Endothelial cell of umbilical vein (primary cell): ENCODE measurements at regions not wholly inside any gene's neighbourhood (a gene's known extent, or its start where the extent isn't known, plus 50 kb on each side); places are given as distances from the start of the nearest gene placed in this dataset.

Experiments used
- BruUV-seq: library from RNA; stranded (reverse); fragments of 400-500 nt; replicated peaks from 2 replicates; lab custom pipeline; 2021; lab: Mats Ljungman, UMichigan
- CTCF ChIA-PET: fragments of 300-600, 350-600 bp; sonication (Branson Sonifier 250); formaldehyde crosslinking; loops from one replicate; lab custom pipeline; 2021; ENCODE audit warnings: antibody characterized with exemption, inconsistent platforms; lab: Charles Lee
- POLR2A ChIA-PET: fragments of 300-600, 350-600 bp; sonication (Branson Sonifier 250); formaldehyde crosslinking; loops from one replicate; lab custom pipeline; 2021; ENCODE audit warnings: antibody characterized with exemption, inconsistent platforms; lab: Charles Lee
- DNase-seq: peaks from one replicate; pipeline ENCODE4 v3.0.0-alpha.2; 2011; ENCODE audit warnings: low read depth, low spot score
- FAIRE-seq: peaks from 2 replicates; lab custom pipeline; 2011; peaks lifted over from hg19 to GRCh38; lab: Jason Lieb, UNC
- H2AFZ ChIP-seq: 2 replicates; pipeline ENCODE4 v1.6.0; 2012; ENCODE audit warnings: low read depth, low read length, control low read depth, inconsistent platforms
- H3K27ac ChIP-seq: 2 replicates; pipeline ENCODE4 v1.5.1; 2011; ENCODE audit warnings: low read depth, mild to moderate bottlenecking, control low read depth, low read length, moderate library complexity; ENCODE audit not compliant: insufficient read depth
- H3K27me3 ChIP-seq, 2 experiments: 2 replicates each; pipeline versions ENCODE4 v1.6.0 to v1.6.1; 2011; ENCODE audit warnings: low read length in 2 of 2, mixed read lengths in 1 of 2; ENCODE audit not compliant: control insufficient read depth in 2 of 2, insufficient read depth in 2 of 2
- H3K36me3 ChIP-seq, 2 experiments: 2 replicates in 1 of 2; 3 replicates in 1 of 2; pipeline ENCODE4 v1.5.1; 2011; ENCODE audit warnings: low read length in 2 of 2, mild to moderate bottlenecking in 1 of 2, moderate library complexity in 1 of 2; ENCODE audit not compliant: control insufficient read depth in 2 of 2, insufficient read depth in 2 of 2; ENCODE audit errors: extremely low read depth in 1 of 2
- H3K4me1 ChIP-seq: 3 replicates; pipeline ENCODE4 v1.5.1; 2011; ENCODE audit warnings: mild to moderate bottlenecking, low read length; ENCODE audit not compliant: control insufficient read depth, insufficient read depth; ENCODE audit errors: extremely low read depth
- H3K4me2 ChIP-seq: 2 replicates; pipeline ENCODE4 v1.6.1; 2011; ENCODE audit warnings: low read length, control low read depth, mixed read lengths; ENCODE audit not compliant: insufficient read depth
- H3K4me3 ChIP-seq, 3 experiments: fragments of 200-600 bp in 1 of 3; sonication (generic), shearing (Covaris generic) in 1 of 3; replicated peaks in 1 of 3; 2 replicates each; pipeline ENCODE4 v1.5.1; 2011 to 2016; ENCODE audit warnings: control low read depth in 3 of 3, low read length in 3 of 3, mild to moderate bottlenecking in 2 of 3, inconsistent platforms in 1 of 3, low read depth in 1 of 3, moderate library complexity in 1 of 3; ENCODE audit not compliant: insufficient read depth in 1 of 3
- H3K79me2 ChIP-seq: 2 replicates; pipeline ENCODE4 v1.6.0; 2012; ENCODE audit warnings: low read length, inconsistent platforms; ENCODE audit not compliant: control insufficient read depth, insufficient read depth
- H3K9ac ChIP-seq: replicated peaks from 2 replicates; pipeline ENCODE3; 2011; ENCODE audit warnings: low read length, control low read depth; ENCODE audit not compliant: insufficient read depth; ENCODE audit errors: extremely low read depth
- H3K9me1 ChIP-seq: replicated peaks from 3 replicates; pipeline ENCODE4 v1.6.0; 2011; ENCODE audit warnings: mild to moderate bottlenecking, low read length; ENCODE audit not compliant: control insufficient read depth, insufficient read depth; ENCODE audit errors: extremely low read depth
- H3K9me3 ChIP-seq: replicated peaks from 2 replicates; pipeline ENCODE4 v1.5.1; 2012; ENCODE audit warnings: low read length, inconsistent platforms; ENCODE audit not compliant: control insufficient read depth, insufficient read depth
- H4K20me1 ChIP-seq: replicated peaks from 2 replicates; pipeline ENCODE3; 2011; ENCODE audit warnings: mild to moderate bottlenecking, low read length; ENCODE audit not compliant: control insufficient read depth, insufficient read depth; ENCODE audit errors: extremely low read depth
- CTCF ChIP-seq, 2 donors: IDR thresholded peaks; 1 replicate in 1 of 2; 2 replicates in 1 of 2; pipeline ENCODE4 v1.5.1; 2011; ENCODE audit warnings: low read length in 2 of 2, mild to moderate bottlenecking in 2 of 2, moderate library complexity in 2 of 2, control low read depth in 1 of 2, inconsistent platforms in 1 of 2, low read depth in 1 of 2; ENCODE audit not compliant: insufficient read depth in 1 of 2; ENCODE audit errors: extremely low read depth in 1 of 2
- EZH2 ChIP-seq: IDR thresholded peaks from 2 replicates; pipeline ENCODE4 v1.6.1; 2012; ENCODE audit warnings: borderline replicate concordance, low read depth, mild to moderate bottlenecking, moderate library complexity, low read length, inconsistent platforms; ENCODE audit not compliant: severe bottlenecking
- FOS ChIP-seq: IDR thresholded peaks from 2 replicates; pipeline ENCODE4 v1.6.1; 2011; ENCODE audit warnings: mild to moderate bottlenecking, low read length, moderate library complexity, borderline replicate concordance; ENCODE audit not compliant: insufficient read depth
- GATA2 ChIP-seq: IDR thresholded peaks from 2 replicates; pipeline ENCODE4 v1.7.0; 2011; ENCODE audit warnings: low read depth, mild to moderate bottlenecking, moderate library complexity, mixed read lengths, low read length; ENCODE audit not compliant: insufficient read length, insufficient read depth
- JUN ChIP-seq: IDR thresholded peaks from 2 replicates; pipeline ENCODE4 v1.6.1; 2011; ENCODE audit warnings: borderline replicate concordance, low read depth; ENCODE audit not compliant: insufficient read length, insufficient read depth
- MAX ChIP-seq: IDR thresholded peaks from 2 replicates; pipeline ENCODE4 v1.6.1; 2011; ENCODE audit not compliant: insufficient read depth, insufficient read length
- MYC ChIP-seq: IDR thresholded peaks from one replicate; pipeline ENCODE4 v1.6.1; 2011; ENCODE audit warnings: mild to moderate bottlenecking, low read depth, low read length
- POLR2A ChIP-seq: IDR thresholded peaks from 2 replicates; pipeline ENCODE4 v1.6.1; 2012; ENCODE audit warnings: low read depth, mild to moderate bottlenecking, control low read depth, low read length
- POLR2AphosphoS5 ChIP-seq: IDR thresholded peaks from 2 replicates; pipeline ENCODE4 v1.6.1; 2012; ENCODE audit warnings: low read depth, mild to moderate bottlenecking, control low read depth, low read length, moderate library complexity; ENCODE audit not compliant: insufficient read depth
- dilution Hi-C: fragments of 300-500 bp; cut with MboI; formaldehyde crosslinking; loops from one replicate; pipeline ENCODE4 v1.15.0; 2019; ENCODE audit warnings: low sequenced_read_pairs; ENCODE audit not compliant: extremely low pct_ligation_motif_present
- intact Hi-C: fragments of 100-400 bp; cut with micrococcal nuclease; formaldehyde crosslinking; loops from one replicate; pipeline ENCODE4 v1.10.0; 2022

DNA sequence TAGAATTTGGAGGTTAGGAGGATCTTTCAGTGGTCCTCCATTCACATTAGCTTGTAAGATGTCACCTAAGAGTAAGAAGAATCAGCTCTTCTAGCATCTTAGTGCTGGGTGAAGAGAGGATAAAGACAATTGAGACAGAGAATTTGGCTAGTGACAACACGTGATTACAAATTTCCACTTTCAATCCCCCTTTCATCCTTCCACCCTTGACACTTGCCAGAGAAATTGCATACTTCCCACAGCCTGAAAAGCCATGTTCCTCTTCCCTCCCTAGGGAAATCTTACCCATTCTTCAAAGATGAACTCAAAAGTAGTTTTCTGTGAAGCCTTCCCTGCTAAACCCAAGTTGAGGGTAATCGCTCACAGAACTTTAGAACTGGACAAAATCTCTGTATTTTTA is 282.6 kb upstream of the PTGER4 start:
- ChIA-PET CTCF (no interaction called here), POLR2A (no interaction called here)
- Histone ChIP-seq H3K36me3 (no peaks in the 10 kb centered on the region), H3K4me3 (no peak overlapping the region), H3K9me1 (no peaks in the 10 kb centered on the region), H3K9ac (no peak overlapping the region), H3K79me2 (no peaks in the 10 kb centered on the region), H4K20me1 (no peaks in the 10 kb centered on the region), H3K27ac (no peak overlapping the region), H3K4me2 (no peak overlapping the region), H3K4me1 (peaks cover 2% of the 10 kb centered on the region), H3K9me3 (no peaks in the 10 kb centered on the region), H2AFZ (no peak overlapping the region), H3K27me3 (no peaks in the 10 kb centered on the region)
- no peak for DNase-seq
- dilution Hi-C loops = no loop called here
- no TSS peak for BruUV-seq
- intact Hi-C loops = no loop called here
- TF ChIP-seq POLR2AphosphoS5 (no peak), MAX (no peak), JUN (no peak), MYC (no peak), CTCF (IDR thresholded peaks at IDR 0.05; ENCODE audit: extremely low read depth in 1 of 2, insufficient read depth in 1 of 2, low read depth in 1 of 2, low read length in 2 of 2) (no peak), POLR2A (no peak), FOS (no peak), EZH2 (no peak), GATA2 (no peak)
- FAIRE-seq = no peak
